Caco-2 (cell line): ENCODE measurements at regions not wholly inside any gene's neighbourhood (a gene's known extent, or its start where the extent isn't known, plus 50 kb on each side); places are given as distances from the start of the nearest gene placed in this dataset.

ENCODE experiments used
- BruUV-seq: library from RNA; stranded (reverse); fragments of 400-500 nt; replicated peaks from 2 replicates; lab custom pipeline; 2021; lab: Mats Ljungman, UMichigan
- CTCF ChIA-PET: fragments of 300-600 bp; sonication (Branson Sonifier 250); formaldehyde crosslinking; loops from one replicate; lab custom pipeline; 2022; ENCODE audit warnings: antibody characterized with exemption; lab: Charles Lee
- POLR2A ChIA-PET: fragments of 300-600 bp; sonication (Branson Sonifier 250); formaldehyde crosslinking; loops from one replicate; lab custom pipeline; 2022; ENCODE audit warnings: antibody characterized with exemption; lab: Charles Lee
- DNase-seq, 2 experiments: peaks; one replicate each; pipeline versions ENCODE4 v3.0.0 to v3.0.0-alpha.2; 2020 to 2022
- H3K27me3 ChIP-seq: replicated peaks from 2 replicates; pipeline ENCODE4 v1.6.0; 2011; ENCODE audit warnings: low read length; ENCODE audit not compliant: control insufficient read depth, insufficient read depth
- H3K36me3 ChIP-seq: 2 replicates; pipeline ENCODE4 v1.5.1; 2011; ENCODE audit warnings: low read length; ENCODE audit not compliant: control insufficient read depth, insufficient read depth
- H3K4me1 ChIP-seq: fragments of 250-450 bp; sonication (Bioruptor Pico); 2 replicates; pipeline ENCODE4 v1.5.1; 2020; ENCODE audit warnings: mild to moderate bottlenecking
- H3K4me3 ChIP-seq: 2 replicates; pipeline ENCODE4 v1.5.1; 2011; ENCODE audit warnings: low read depth, mild to moderate bottlenecking, control low read depth, low read length
- H3K9me3 ChIP-seq: fragments of 250-450 bp; sonication (Bioruptor Pico); 2 replicates; pipeline ENCODE4 v1.5.1; 2020; ENCODE audit warnings: mild to moderate bottlenecking, moderate library complexity
- H3K27ac Mint-ChIP-seq: one replicate; pipeline ENCODE4 v1.8.0; 2022; ENCODE audit warnings: mixed read lengths; ENCODE audit not compliant: unreplicated experiment
- H3K27me3 Mint-ChIP-seq: one replicate; pipeline ENCODE4 v1.8.0; 2022; ENCODE audit warnings: mixed read lengths; ENCODE audit not compliant: insufficient read depth, unreplicated experiment
- H3K36me3 Mint-ChIP-seq: one replicate; pipeline ENCODE4 v1.8.0; 2022; ENCODE audit warnings: mild to moderate bottlenecking, mixed read lengths; ENCODE audit not compliant: insufficient read depth, unreplicated experiment
- H3K4me1 Mint-ChIP-seq: one replicate; pipeline ENCODE4 v1.8.0; 2022; ENCODE audit warnings: low read depth, mixed read lengths; ENCODE audit not compliant: unreplicated experiment
- H3K4me3 Mint-ChIP-seq: one replicate; pipeline ENCODE4 v1.8.0; 2022; ENCODE audit warnings: mild to moderate bottlenecking, moderate library complexity, mixed read lengths; ENCODE audit not compliant: unreplicated experiment
- H3K9me3 Mint-ChIP-seq: one replicate; pipeline ENCODE4 v1.8.0; 2022; ENCODE audit warnings: mixed read lengths; ENCODE audit not compliant: unreplicated experiment
- CTCF ChIP-seq, 2 experiments: fragments of 200-600 bp in 1 of 2; IDR thresholded peaks; 1 replicate in 1 of 2; 2 replicates in 1 of 2; pipeline versions ENCODE4 v1.5.1 to v1.8.0; 2011 to 2022; ENCODE audit warnings: antibody characterized with exemption in 1 of 2, control low read depth in 1 of 2, inconsistent platforms in 1 of 2, low read depth in 1 of 2, low read length in 1 of 2, mild to moderate bottlenecking in 1 of 2, moderate library complexity in 1 of 2; ENCODE audit not compliant: insufficient read depth in 1 of 2, severe bottlenecking in 1 of 2, unreplicated experiment in 1 of 2
- intact Hi-C: fragments of 100-400 bp; cut with micrococcal nuclease; formaldehyde crosslinking; loops from one replicate; pipeline ENCODE4 v1.10.0; 2022; ENCODE audit not compliant: unreplicated experiment

- Mint-ChIP-seq H3K9me3 (peaks cover 9% of the 10 kb centered on the region), H3K4me3 (no peak overlapping the region), H3K36me3 (no peaks in the 10 kb centered on the region), H3K27ac (no peak overlapping the region), H3K4me1 (no peaks in the 10 kb centered on the region), H3K27me3 (peaks cover 6% of the 10 kb centered on the region)
- CTCF ChIA-PET: no interaction called here
- BruUV-seq: no TSS peak
- no peak for TF ChIP-seq CTCF (IDR thresholded peaks at IDR 0.05; ENCODE audit: insufficient read depth in 1 of 2, low read depth in 1 of 2, low read length in 1 of 2, severe bottlenecking in 1 of 2, unreplicated experiment in 1 of 2)
- Histone ChIP-seq H3K4me3 (no peak overlapping the region), H3K27me3 (no peaks in the 10 kb centered on the region), H3K9me3 (no peaks in the 10 kb centered on the region), H3K36me3 (no peaks in the 10 kb centered on the region), H3K4me1 (no peaks in the 10 kb centered on the region)
- intact Hi-C loops: no loop called here
- POLR2A ChIA-PET: no interaction called here
- DNase-seq: no peak
These were observed 89.0 kb downstream of the MXRA5 start for GRCh38 chrX:3257471-3257870.

DNA sequence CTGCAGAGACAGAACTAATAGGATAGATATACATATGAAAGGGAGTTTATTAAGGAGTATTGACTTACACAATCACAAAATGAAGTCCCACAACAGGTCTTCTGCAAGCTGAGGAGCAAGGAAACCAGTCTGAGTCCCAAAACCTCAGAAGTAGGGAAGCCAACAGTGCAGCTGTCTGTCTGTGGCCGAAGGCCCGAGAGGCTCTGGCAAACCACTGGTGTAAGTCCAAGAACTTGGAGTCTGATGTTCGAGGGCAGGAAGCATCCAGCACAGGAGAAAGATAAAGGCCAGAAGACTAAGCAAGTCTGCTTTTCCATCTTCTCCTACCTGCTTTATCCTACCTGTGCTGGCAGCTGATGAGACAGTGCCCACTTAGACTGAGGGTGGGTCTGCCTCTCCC lies 89.6 kb downstream of the MXRA5 start:
- no peak overlapping the region for H3K4me3 Mint-ChIP-seq
- Histone ChIP-seq H3K27me3 (no peaks in the 10 kb centered on the region), H3K4me1 (no peaks in the 10 kb centered on the region), H3K4me3 (no peak overlapping the region), H3K9me3 (no peaks in the 10 kb centered on the region), H3K36me3 (no peaks in the 10 kb centered on the region)
- DNase-seq: no peak
- CTCF ChIA-PET: no interaction called here
- no peaks in the 10 kb centered on the region for H3K4me1 Mint-ChIP-seq
- H3K9me3 Mint-ChIP-seq: peaks cover 9% of the 10 kb centered on the region
- H3K27ac Mint-ChIP-seq: no peak overlapping the region
- TF ChIP-seq CTCF (IDR thresholded peaks at IDR 0.05; ENCODE audit: insufficient read depth in 1 of 2, low read depth in 1 of 2, low read length in 1 of 2, severe bottlenecking in 1 of 2, unreplicated experiment in 1 of 2): no peak
- peaks cover 6% of the 10 kb centered on the region for H3K27me3 Mint-ChIP-seq
- POLR2A ChIA-PET: no interaction called here
- BruUV-seq: no TSS peak
- H3K36me3 Mint-ChIP-seq: no peaks in the 10 kb centered on the region
- intact Hi-C loops: no loop called here

- no peak for TF ChIP-seq CTCF (IDR thresholded peaks at IDR 0.05; ENCODE audit: insufficient read depth in 1 of 2, low read depth in 1 of 2, low read length in 1 of 2, severe bottlenecking in 1 of 2, unreplicated experiment in 1 of 2)
- Mint-ChIP-seq H3K36me3 (no peaks in the 10 kb centered on the region), H3K4me3 (no peak overlapping the region), H3K27me3 (peaks cover 6% of the 10 kb centered on the region), H3K4me1 (no peaks in the 10 kb centered on the region), H3K27ac (no peak overlapping the region), H3K9me3 (no peaks in the 10 kb centered on the region)
- ChIA-PET POLR2A (no interaction called here), CTCF (no interaction called here)
- no TSS peak for BruUV-seq
- Histone ChIP-seq H3K27me3 (no peaks in the 10 kb centered on the region), H3K9me3 (no peaks in the 10 kb centered on the region), H3K4me3 (no peak overlapping the region), H3K4me1 (no peaks in the 10 kb centered on the region), H3K36me3 (no peaks in the 10 kb centered on the region)
- no peak for DNase-seq
- intact Hi-C loops: no loop called here
These were observed 93.7 kb downstream of the MXRA5 start for GRCh38 chrX:3252744-3253143.
